ENCODE measurements at regions not wholly inside any gene's neighbourhood (a gene's known extent, or its start where the extent isn't known, plus 50 kb on each side); places are given as distances from the start of the nearest gene placed in this dataset.

GRCh38 chr4:27592738-27593137, 732.1 kb downstream of the STIM2 start:
- Mint-ChIP-seq H3K4me1 (ENCODE audit: low read depth, unreplicated experiment) (peaks cover 6% of the 10 kb centered on the region), H3K9me3 (ENCODE audit: unreplicated experiment) (no peaks in the 10 kb centered on the region), H3K36me3 (ENCODE audit: low read depth, unreplicated experiment) (no peaks in the 10 kb centered on the region), H3K27me3 (ENCODE audit: low read depth, unreplicated experiment) (no peaks in the 10 kb centered on the region), H3K4me3 (ENCODE audit: unreplicated experiment) (no peak overlapping the region), H3K27ac (ENCODE audit: unreplicated experiment) (no peak overlapping the region)
- no peak overlapping the region for H3K9ac ChIP-seq (ENCODE audit: low read length)
- no peak overlapping the region for H3K27ac ChIP-seq (ENCODE audit: low read depth, low read length)
- no peaks in the 10 kb centered on the region for H3K27me3 ChIP-seq (ENCODE audit: insufficient read depth, low read length)
- H3K4me2 ChIP-seq (ENCODE audit: low read length): no peak overlapping the region
- H3K36me3 ChIP-seq (ENCODE audit: insufficient read depth, low read length): no peaks in the 10 kb centered on the region
- no peak overlapping the region for H2AFZ ChIP-seq (ENCODE audit: low read depth, low read length)
- no peaks in the 10 kb centered on the region for H3K9me3 ChIP-seq (ENCODE audit: insufficient read depth, low read depth, low read length)
- no peaks in the 10 kb centered on the region for H4K20me1 ChIP-seq (ENCODE audit: insufficient read depth, low read length)
- no peak for TF ChIP-seq EZH2 (IDR thresholded peaks at IDR 0.05; ENCODE audit: insufficient read depth, low read length)
- no peak for TF ChIP-seq CTCF (IDR thresholded peaks at IDR 0.05; ENCODE audit: insufficient read depth, low read depth, low read length)
- H3K4me3 ChIP-seq (ENCODE audit: insufficient read depth, low read depth, low read length): no peak overlapping the region
- H3K4me1 ChIP-seq (ENCODE audit: insufficient read depth, low read length): no peaks in the 10 kb centered on the region
- FAIRE-seq: no peak
- no peaks in the 10 kb centered on the region for H3K79me2 ChIP-seq (ENCODE audit: insufficient read depth, low read length)
- DNase-seq (ENCODE audit: low read depth): no peak

GRCh38 chr4:27594922-27595321, 734.3 kb downstream of the STIM2 start:
- H3K4me3 Mint-ChIP-seq (ENCODE audit: unreplicated experiment): no peak overlapping the region
- Histone ChIP-seq H3K9me3 (ENCODE audit: insufficient read depth, low read depth, low read length) (no peaks in the 10 kb centered on the region), H3K4me1 (ENCODE audit: insufficient read depth, low read length) (no peaks in the 10 kb centered on the region), H3K4me3 (ENCODE audit: insufficient read depth, low read depth, low read length) (no peak overlapping the region), H4K20me1 (ENCODE audit: insufficient read depth, low read length) (no peaks in the 10 kb centered on the region), H3K9ac (ENCODE audit: low read length) (no peak overlapping the region), H3K79me2 (ENCODE audit: insufficient read depth, low read length) (no peaks in the 10 kb centered on the region), H3K27me3 (ENCODE audit: insufficient read depth, low read length) (no peaks in the 10 kb centered on the region), H3K4me2 (ENCODE audit: low read length) (no peak overlapping the region), H2AFZ (ENCODE audit: low read depth, low read length) (no peak overlapping the region), H3K36me3 (ENCODE audit: insufficient read depth, low read length) (no peaks in the 10 kb centered on the region), H3K27ac (ENCODE audit: low read depth, low read length) (no peak overlapping the region)
- peaks cover 6% of the 10 kb centered on the region for H3K4me1 Mint-ChIP-seq (ENCODE audit: low read depth, unreplicated experiment)
- DNase-seq (ENCODE audit: low read depth) (no peak), FAIRE-seq (no peak)
- H3K36me3 Mint-ChIP-seq (ENCODE audit: low read depth, unreplicated experiment): no peaks in the 10 kb centered on the region
- no peak for TF ChIP-seq EZH2 (IDR thresholded peaks at IDR 0.05; ENCODE audit: insufficient read depth, low read length)
- TF ChIP-seq CTCF (IDR thresholded peaks at IDR 0.05; ENCODE audit: insufficient read depth, low read depth, low read length): no peak
- H3K27ac Mint-ChIP-seq (ENCODE audit: unreplicated experiment): no peak overlapping the region
- H3K9me3 Mint-ChIP-seq (ENCODE audit: unreplicated experiment): no peaks in the 10 kb centered on the region
- H3K27me3 Mint-ChIP-seq (ENCODE audit: low read depth, unreplicated experiment): no peaks in the 10 kb centered on the region

GRCh38 chr4:27595571-27596360, 735.1 kb downstream of the STIM2 start:
- H3K9me3 ChIP-seq (ENCODE audit: insufficient read depth, low read depth, low read length): no peaks in the 10 kb centered on the region
- no peaks in the 10 kb centered on the region for H3K9me3 Mint-ChIP-seq (ENCODE audit: unreplicated experiment)
- no peak for TF ChIP-seq CTCF (IDR thresholded peaks at IDR 0.05; ENCODE audit: insufficient read depth, low read depth, low read length)
- no peak for TF ChIP-seq EZH2 (IDR thresholded peaks at IDR 0.05; ENCODE audit: insufficient read depth, low read length)
- no peak overlapping the region for H3K4me2 ChIP-seq (ENCODE audit: low read length)
- no peak for FAIRE-seq
- H3K27me3 Mint-ChIP-seq (ENCODE audit: low read depth, unreplicated experiment): no peaks in the 10 kb centered on the region
- H4K20me1 ChIP-seq (ENCODE audit: insufficient read depth, low read length): no peaks in the 10 kb centered on the region
- H3K27ac ChIP-seq (ENCODE audit: low read depth, low read length): no peak overlapping the region
- peaks cover 6% of the 10 kb centered on the region for H3K4me1 Mint-ChIP-seq (ENCODE audit: low read depth, unreplicated experiment)
- H3K36me3 Mint-ChIP-seq (ENCODE audit: low read depth, unreplicated experiment): no peaks in the 10 kb centered on the region
- H3K4me3 ChIP-seq (ENCODE audit: insufficient read depth, low read depth, low read length): no peak overlapping the region
- no peak overlapping the region for H2AFZ ChIP-seq (ENCODE audit: low read depth, low read length)
- no peaks in the 10 kb centered on the region for H3K79me2 ChIP-seq (ENCODE audit: insufficient read depth, low read length)
- DNase-seq (ENCODE audit: low read depth): no peak
- H3K4me3 Mint-ChIP-seq (ENCODE audit: unreplicated experiment): no peak overlapping the region
- no peaks in the 10 kb centered on the region for H3K36me3 ChIP-seq (ENCODE audit: insufficient read depth, low read length)
- H3K9ac ChIP-seq (ENCODE audit: low read length): no peak overlapping the region
- H3K4me1 ChIP-seq (ENCODE audit: insufficient read depth, low read length): no peaks in the 10 kb centered on the region
- H3K27ac Mint-ChIP-seq (ENCODE audit: unreplicated experiment): no peak overlapping the region
- no peaks in the 10 kb centered on the region for H3K27me3 ChIP-seq (ENCODE audit: insufficient read depth, low read length)

Data from astrocyte (in vitro differentiated cells and primary cell).